ENCODE measurements at regions not wholly inside any gene's neighbourhood (a gene's known extent, or its start where the extent isn't known, plus 50 kb on each side); places are given as distances from the start of the nearest gene placed in this dataset.

- peaks cover 15 to 18% of the 10 kb centered on the region in 2 donors for H3K27me3 ChIP-seq (ENCODE audit: control insufficient read depth in 1 of 2, insufficient read depth in 2 of 2, low read length in 2 of 2)
- no peaks in the 10 kb centered on the region for H3K36me3 ChIP-seq (ENCODE audit: control insufficient read depth in 1 of 2, insufficient read depth in 2 of 2, low read length in 2 of 2)
- H3K4me1 ChIP-seq (ENCODE audit: control insufficient read depth in 1 of 2, insufficient read depth in 2 of 2, low read length in 2 of 2), result no peaks in the 10 kb centered on the region
- no peak overlapping the region for H3K27ac ChIP-seq (ENCODE audit: low read depth, low read length)
- no peak overlapping the region for H3K4me3 ChIP-seq (ENCODE audit: low read depth in 1 of 2, low read length in 2 of 2)
- H3K9ac ChIP-seq (ENCODE audit: low read depth in 1 of 2, low read length in 2 of 2), result no peak overlapping the region
- H3K9me3 ChIP-seq (ENCODE audit: control insufficient read depth in 1 of 2, low read length in 2 of 2), result no peaks in the 10 kb centered on the region
These were observed 69.2 kb upstream of the SHB start for GRCh38 chr9:38138276-38138675.

GRCh38 chr9:38137342-38137741 is 68.3 kb upstream of the SHB start:
- no peaks in the 10 kb centered on the region for H3K9me3 ChIP-seq (ENCODE audit: control insufficient read depth in 1 of 2, low read length in 2 of 2)
- no peak overlapping the region for H3K4me3 ChIP-seq (ENCODE audit: low read depth in 1 of 2, low read length in 2 of 2)
- H3K27ac ChIP-seq (ENCODE audit: low read depth, low read length), result no peak overlapping the region
- no peaks in the 10 kb centered on the region for H3K36me3 ChIP-seq (ENCODE audit: control insufficient read depth in 1 of 2, insufficient read depth in 2 of 2, low read length in 2 of 2)
- no peaks in the 10 kb centered on the region for H3K4me1 ChIP-seq (ENCODE audit: control insufficient read depth in 1 of 2, insufficient read depth in 2 of 2, low read length in 2 of 2)
- H3K9ac ChIP-seq (ENCODE audit: low read depth in 1 of 2, low read length in 2 of 2), result no peak overlapping the region
- peaks cover 13 to 18% of the 10 kb centered on the region in 2 donors for H3K27me3 ChIP-seq (ENCODE audit: control insufficient read depth in 1 of 2, insufficient read depth in 2 of 2, low read length in 2 of 2)

GRCh38 chr9:38136386-38136785 is 67.4 kb upstream of the SHB start:
- Histone ChIP-seq H3K27me3 (ENCODE audit: control insufficient read depth in 1 of 2, insufficient read depth in 2 of 2, low read length in 2 of 2) (peaks cover 12 to 13% of the 10 kb centered on the region in 2 donors), H3K4me1 (ENCODE audit: control insufficient read depth in 1 of 2, insufficient read depth in 2 of 2, low read length in 2 of 2) (no peaks in the 10 kb centered on the region), H3K4me3 (ENCODE audit: low read depth in 1 of 2, low read length in 2 of 2) (no peak overlapping the region), H3K9me3 (ENCODE audit: control insufficient read depth in 1 of 2, low read length in 2 of 2) (no peaks in the 10 kb centered on the region), H3K27ac (ENCODE audit: low read depth, low read length) (no peak overlapping the region), H3K36me3 (ENCODE audit: control insufficient read depth in 1 of 2, insufficient read depth in 2 of 2, low read length in 2 of 2) (no peaks in the 10 kb centered on the region), H3K9ac (ENCODE audit: low read depth in 1 of 2, low read length in 2 of 2) (no peak overlapping the region)

- H3K9me3 ChIP-seq (ENCODE audit: control insufficient read depth in 1 of 2, low read length in 2 of 2), result no peaks in the 10 kb centered on the region
- H3K36me3 ChIP-seq (ENCODE audit: control insufficient read depth in 1 of 2, insufficient read depth in 2 of 2, low read length in 2 of 2), result no peaks in the 10 kb centered on the region
- no peak overlapping the region for H3K9ac ChIP-seq (ENCODE audit: low read depth in 1 of 2, low read length in 2 of 2)
- no peak overlapping the region for H3K4me3 ChIP-seq (ENCODE audit: low read depth in 1 of 2, low read length in 2 of 2)
- H3K4me1 ChIP-seq (ENCODE audit: control insufficient read depth in 1 of 2, insufficient read depth in 2 of 2, low read length in 2 of 2), result peaks cover 4 to 5% of the 10 kb centered on the region in 2 donors
- H3K27me3 ChIP-seq (ENCODE audit: control insufficient read depth in 1 of 2, insufficient read depth in 2 of 2, low read length in 2 of 2), result peaks cover 2% of the 10 kb centered on the region in 2 donors
- H3K27ac ChIP-seq (ENCODE audit: low read depth, low read length), result no peak overlapping the region
These were observed 65.7 kb upstream of the SHB start for GRCh38 chr9:38134611-38135237.

- Histone ChIP-seq H3K4me3 (ENCODE audit: low read depth in 1 of 2, low read length in 2 of 2) (no peak overlapping the region), H3K9me3 (ENCODE audit: control insufficient read depth in 1 of 2, low read length in 2 of 2) (no peaks in the 10 kb centered on the region)
These were observed 64.6 kb upstream of the SHB start for GRCh38 chr9:38133595-38133994.

GRCh38 chr9:38132956-38133355 is 63.9 kb upstream of the SHB start:
- H3K9ac ChIP-seq (ENCODE audit: low read depth in 1 of 2, low read length in 2 of 2), result no peak overlapping the region
- no peaks in the 10 kb centered on the region for H3K9me3 ChIP-seq (ENCODE audit: control insufficient read depth in 1 of 2, low read length in 2 of 2)
- no peaks in the 10 kb centered on the region for H3K36me3 ChIP-seq (ENCODE audit: control insufficient read depth in 1 of 2, insufficient read depth in 2 of 2, low read length in 2 of 2)
- H3K4me3 ChIP-seq (ENCODE audit: low read depth in 1 of 2, low read length in 2 of 2), result no peak overlapping the region
- H3K27me3 ChIP-seq (ENCODE audit: control insufficient read depth in 1 of 2, insufficient read depth in 2 of 2, low read length in 2 of 2), result peaks cover 2% of the 10 kb centered on the region in 2 donors
- peaks cover 4 to 5% of the 10 kb centered on the region in 2 donors for H3K4me1 ChIP-seq (ENCODE audit: control insufficient read depth in 1 of 2, insufficient read depth in 2 of 2, low read length in 2 of 2)
- H3K27ac ChIP-seq (ENCODE audit: low read depth, low read length), result no peak overlapping the region

More at GRCh38 chr9:38133595-38133994, 64.6 kb upstream of the SHB start:
- H3K4me1 ChIP-seq (ENCODE audit: control insufficient read depth in 1 of 2, insufficient read depth in 2 of 2, low read length in 2 of 2), result peaks cover 4 to 5% of the 10 kb centered on the region in 2 donors
- no peak overlapping the region for H3K27ac ChIP-seq (ENCODE audit: low read depth, low read length)
- no peaks in the 10 kb centered on the region for H3K36me3 ChIP-seq (ENCODE audit: control insufficient read depth in 1 of 2, insufficient read depth in 2 of 2, low read length in 2 of 2)
- H3K9ac ChIP-seq (ENCODE audit: low read depth in 1 of 2, low read length in 2 of 2), result no peak overlapping the region
- peaks cover 2% of the 10 kb centered on the region in 2 donors for H3K27me3 ChIP-seq (ENCODE audit: control insufficient read depth in 1 of 2, insufficient read depth in 2 of 2, low read length in 2 of 2)

- H3K9me3 ChIP-seq (ENCODE audit: control insufficient read depth in 1 of 2, low read length in 2 of 2), result no peaks in the 10 kb centered on the region
- no peak overlapping the region for H3K9ac ChIP-seq (ENCODE audit: low read depth in 1 of 2, low read length in 2 of 2)
- no peaks in the 10 kb centered on the region for H3K27me3 ChIP-seq (ENCODE audit: control insufficient read depth in 1 of 2, insufficient read depth in 2 of 2, low read length in 2 of 2)
- H3K4me1 ChIP-seq (ENCODE audit: control insufficient read depth in 1 of 2, insufficient read depth in 2 of 2, low read length in 2 of 2), result peaks cover 4 to 5% of the 10 kb centered on the region in 2 donors
- H3K36me3 ChIP-seq (ENCODE audit: control insufficient read depth in 1 of 2, insufficient read depth in 2 of 2, low read length in 2 of 2), result no peaks in the 10 kb centered on the region
- no peak overlapping the region for H3K4me3 ChIP-seq (ENCODE audit: low read depth in 1 of 2, low read length in 2 of 2)
- no peak overlapping the region for H3K27ac ChIP-seq (ENCODE audit: low read depth, low read length)
These were observed 62.7 kb upstream of the SHB start for GRCh38 chr9:38131729-38132128.

- Histone ChIP-seq H3K27ac (ENCODE audit: low read depth, low read length) (no peak overlapping the region), H3K36me3 (ENCODE audit: control insufficient read depth in 1 of 2, insufficient read depth in 2 of 2, low read length in 2 of 2) (no peaks in the 10 kb centered on the region), H3K4me1 (ENCODE audit: control insufficient read depth in 1 of 2, insufficient read depth in 2 of 2, low read length in 2 of 2) (peaks cover 5% of the 10 kb centered on the region in 2 donors), H3K9me3 (ENCODE audit: control insufficient read depth in 1 of 2, low read length in 2 of 2) (no peaks in the 10 kb centered on the region), H3K27me3 (ENCODE audit: control insufficient read depth in 1 of 2, insufficient read depth in 2 of 2, low read length in 2 of 2) (no peaks in the 10 kb centered on the region), H3K9ac (ENCODE audit: low read depth in 1 of 2, low read length in 2 of 2) (no peak overlapping the region), H3K4me3 (ENCODE audit: low read depth in 1 of 2, low read length in 2 of 2) (no peak overlapping the region)
These were observed 61.7 kb upstream of the SHB start for GRCh38 chr9:38130724-38131123.

DNA sequence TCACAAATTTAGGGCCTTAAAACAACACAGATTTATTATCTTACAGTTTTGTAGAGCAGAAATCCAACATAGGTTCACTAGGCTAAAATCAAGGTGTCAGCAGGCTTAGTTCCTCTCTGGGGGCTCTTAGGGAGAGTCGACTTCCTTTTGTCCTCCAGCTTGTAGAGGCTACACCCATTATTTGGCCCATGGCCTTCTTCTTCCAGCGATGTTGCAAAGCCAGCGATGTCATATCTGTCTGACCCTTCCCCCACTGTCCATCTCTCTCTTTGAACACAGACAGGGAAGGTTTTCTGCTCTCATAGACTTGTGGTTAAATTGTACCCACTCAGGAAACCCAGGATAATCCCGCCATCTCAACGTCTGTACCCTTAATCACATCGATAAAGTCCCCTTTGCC is 60.3 kb upstream of the SHB start:
- Histone ChIP-seq H3K27ac (ENCODE audit: low read depth, low read length) (no peak overlapping the region), H3K4me1 (ENCODE audit: control insufficient read depth in 1 of 2, insufficient read depth in 2 of 2, low read length in 2 of 2) (peaks cover 5 to 7% of the 10 kb centered on the region in 2 donors), H3K4me3 (ENCODE audit: low read depth in 1 of 2, low read length in 2 of 2) (no peak overlapping the region), H3K9me3 (ENCODE audit: control insufficient read depth in 1 of 2, low read length in 2 of 2) (no peaks in the 10 kb centered on the region), H3K36me3 (ENCODE audit: control insufficient read depth in 1 of 2, insufficient read depth in 2 of 2, low read length in 2 of 2) (no peaks in the 10 kb centered on the region), H3K9ac (ENCODE audit: low read depth in 1 of 2, low read length in 2 of 2) (no peak overlapping the region), H3K27me3 (ENCODE audit: control insufficient read depth in 1 of 2, insufficient read depth in 2 of 2, low read length in 2 of 2) (no peaks in the 10 kb centered on the region)

DNA sequence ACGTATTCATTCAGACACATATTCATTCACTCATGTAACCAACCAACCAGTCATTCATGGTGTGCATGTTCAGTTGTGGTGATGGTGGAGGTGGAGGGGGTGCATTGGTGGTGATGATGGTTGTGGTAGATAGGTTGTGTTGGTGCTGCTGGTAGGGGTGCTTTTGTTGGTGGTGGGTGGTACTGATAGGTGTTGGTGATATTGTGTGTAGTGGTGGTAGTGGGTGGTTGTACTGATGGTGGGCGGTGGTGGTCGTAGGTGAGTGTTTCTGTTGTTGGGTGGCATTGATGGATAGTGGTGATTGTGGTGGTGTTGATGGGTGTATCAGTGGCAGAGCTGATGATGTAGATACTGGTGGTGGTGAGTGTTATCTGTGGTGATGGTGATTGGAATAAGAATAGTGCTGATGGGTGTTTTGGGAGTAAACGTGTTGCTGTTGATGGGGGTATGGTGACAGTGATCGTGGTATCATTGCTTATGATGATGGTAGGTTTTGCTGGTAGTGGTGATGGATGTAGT is 59.8 kb upstream of the SHB start:
- Histone ChIP-seq H3K27ac (ENCODE audit: low read depth, low read length) (no peak overlapping the region), H3K9me3 (ENCODE audit: control insufficient read depth in 1 of 2, low read length in 2 of 2) (no peaks in the 10 kb centered on the region), H3K4me3 (ENCODE audit: low read depth in 1 of 2, low read length in 2 of 2) (no peak overlapping the region), H3K9ac (ENCODE audit: low read depth in 1 of 2, low read length in 2 of 2) (no peak overlapping the region), H3K36me3 (ENCODE audit: control insufficient read depth in 1 of 2, insufficient read depth in 2 of 2, low read length in 2 of 2) (no peaks in the 10 kb centered on the region), H3K27me3 (ENCODE audit: control insufficient read depth in 1 of 2, insufficient read depth in 2 of 2, low read length in 2 of 2) (no peaks in the 10 kb centered on the region), H3K4me1 (ENCODE audit: control insufficient read depth in 1 of 2, insufficient read depth in 2 of 2, low read length in 2 of 2) (peaks cover 5 to 7% of the 10 kb centered on the region in 2 donors)

Data from duodenal mucosa (tissue), 2 donors.